ENCODE measurements at regions not wholly inside any gene's neighbourhood (a gene's known extent, or its start where the extent isn't known, plus 50 kb on each side); places are given as distances from the start of the nearest gene placed in this dataset.
"Not testable (repeated sequence)": the region's sequence is repeated elsewhere in the genome, so short reads cannot be mapped to it uniquely, and the experiment has no call there.

- DNase-seq (ENCODE audit: low read depth): peak; percentile 54
Observed at GRCh38 chr7:54897891-54898290, 120.9 kb upstream of the EGFR start.

GRCh38 chr7:54898659-54899340 lies 120.0 kb upstream of the EGFR start:
- DNase-seq (ENCODE audit: low read depth): no peak

- no peak for DNase-seq (ENCODE audit: low read depth)
Observed at GRCh38 chr7:54901840-54902239, 117.0 kb upstream of the EGFR start.

GRCh38 chr7:54904130-54904529 lies 114.7 kb upstream of the EGFR start:
- peak; percentile 98 for DNase-seq (ENCODE audit: low read depth)

- peak; percentile 76 for DNase-seq (ENCODE audit: low read depth)
Observed at GRCh38 chr7:54904986-54905385, 113.8 kb upstream of the EGFR start.

- DNase-seq (ENCODE audit: low read depth): no peak
Observed at GRCh38 chr7:54906963-54907362, 111.9 kb upstream of the EGFR start.

GRCh38 chr7:54907981-54908380 lies 110.8 kb upstream of the EGFR start:
- DNase-seq (ENCODE audit: low read depth): no peak

GRCh38 chr7:54908760-54909438 lies 109.9 kb upstream of the EGFR start:
- no peak for DNase-seq (ENCODE audit: low read depth)

- no peak for DNase-seq (ENCODE audit: low read depth)
Observed at GRCh38 chr7:54915870-54916598, 102.8 kb upstream of the EGFR start.

- DNase-seq (ENCODE audit: low read depth): no peak
Observed at GRCh38 chr7:54917613-54918391, 101.0 kb upstream of the EGFR start.

GRCh38 chr7:54921116-54921515 lies 97.7 kb upstream of the EGFR start:
- no peak for DNase-seq (ENCODE audit: low read depth)

GRCh38 chr7:54931532-54931931 lies 87.3 kb upstream of the EGFR start:
- DNase-seq (ENCODE audit: low read depth): no peak

- peak; percentile 84 for DNase-seq (ENCODE audit: low read depth)
Observed at GRCh38 chr7:54932818-54933543, 85.8 kb upstream of the EGFR start.

GRCh38 chr7:54933643-54934042 lies 85.2 kb upstream of the EGFR start:
- no peak for DNase-seq (ENCODE audit: low read depth)

GRCh38 chr7:54940748-54941147 lies 78.1 kb upstream of the EGFR start:
- DNase-seq (ENCODE audit: low read depth): no peak

- DNase-seq (ENCODE audit: low read depth): peak; percentile 85
Observed at GRCh38 chr7:54944179-54944578, 74.6 kb upstream of the EGFR start.

- DNase-seq (ENCODE audit: low read depth): no peak
Observed at GRCh38 chr7:54946271-54946670, 72.5 kb upstream of the EGFR start.

- DNase-seq (ENCODE audit: low read depth): no peak
Observed at GRCh38 chr7:54946764-54947163, 72.1 kb upstream of the EGFR start.

- DNase-seq (ENCODE audit: low read depth): no peak
Observed at GRCh38 chr7:54947266-54947665, 71.6 kb upstream of the EGFR start.

- not testable (repeated sequence) for DNase-seq (ENCODE audit: low read depth)
Observed at GRCh38 chr7:54949514-54949913, 69.3 kb upstream of the EGFR start.

GRCh38 chr7:54955296-54955695 lies 63.5 kb upstream of the EGFR start:
- peak; percentile 33 for DNase-seq (ENCODE audit: low read depth)
